Activated T-cell treated with anti-CD3 and anti-CD28 coated beads, Interleukin-2, amount 50 U/mL, for 24 hours (primary cell): ENCODE measurements at regions not wholly inside any gene's neighbourhood (a gene's known extent, or its start where the extent isn't known, plus 50 kb on each side); places are given as distances from the start of the nearest gene placed in this dataset.
"Not testable (repeated sequence)": the region's sequence is repeated elsewhere in the genome, so short reads cannot be mapped to it uniquely, and the experiment has no call there.

ENCODE experiments used
- DNase-seq: peaks from one replicate; pipeline ENCODE4 v3.0.0-alpha.2; 2020
- H3K27ac Mint-ChIP-seq: 2 replicates; pipeline ENCODE4 v1.8.0; 2020; ENCODE audit warnings: mild to moderate bottlenecking, mixed read lengths
- H3K27me3 Mint-ChIP-seq: 2 replicates; pipeline ENCODE4 v1.8.0; 2020; ENCODE audit warnings: mixed read lengths
- H3K36me3 Mint-ChIP-seq: 2 replicates; pipeline ENCODE4 v1.8.0; 2020; ENCODE audit warnings: low read depth, mixed read lengths
- H3K4me1 Mint-ChIP-seq: 2 replicates; pipeline ENCODE4 v1.8.0; 2020; ENCODE audit warnings: low read depth, mixed read lengths
- H3K4me3 Mint-ChIP-seq: 2 replicates; pipeline ENCODE4 v1.8.0; 2020; ENCODE audit warnings: mild to moderate bottlenecking, moderate library complexity, mixed read lengths
- H3K9me3 Mint-ChIP-seq: 2 replicates; pipeline ENCODE4 v1.8.0; 2020; ENCODE audit warnings: mixed read lengths

- Mint-ChIP-seq H3K36me3 (no peaks in the 10 kb centered on the region), H3K9me3 (peaks cover 7% of the 10 kb centered on the region), H3K27ac (no peak overlapping the region), H3K4me1 (no peaks in the 10 kb centered on the region), H3K4me3 (no peak overlapping the region), H3K27me3 (no peaks in the 10 kb centered on the region)
- DNase-seq = no peak
Observed at GRCh38 chr3:95341314-95341713, 1278.5 kb downstream of the NSUN3 start.

DNA sequence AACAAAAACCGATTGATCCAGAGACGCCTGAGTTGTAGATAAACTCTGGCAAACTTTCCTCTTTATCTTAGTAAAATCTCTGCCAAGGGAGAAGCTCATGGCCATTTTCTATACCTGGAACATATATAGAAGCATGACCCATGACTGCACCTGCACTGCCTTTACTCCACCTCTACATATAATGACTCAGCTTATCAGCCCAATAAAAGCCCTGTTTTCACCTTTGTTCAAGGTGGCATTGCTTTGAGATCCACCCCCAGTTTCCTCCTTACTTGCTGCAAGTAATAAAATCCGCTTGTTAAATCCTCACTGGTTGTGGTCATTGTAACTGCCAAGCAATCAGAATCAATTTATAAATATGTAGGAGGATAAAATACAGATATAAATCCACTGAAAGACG lies 1280.4 kb downstream of the NSUN3 start:
- Mint-ChIP-seq H3K27ac (no peak overlapping the region), H3K4me1 (no peaks in the 10 kb centered on the region), H3K9me3 (peaks cover 7% of the 10 kb centered on the region), H3K36me3 (no peaks in the 10 kb centered on the region), H3K4me3 (no peak overlapping the region), H3K27me3 (no peaks in the 10 kb centered on the region)
- no peak for DNase-seq

GRCh38 chr3:95343767-95344166 lies 1280.9 kb downstream of the NSUN3 start:
- Mint-ChIP-seq H3K27me3 (no peaks in the 10 kb centered on the region), H3K4me3 (no peak overlapping the region), H3K27ac (no peak overlapping the region), H3K9me3 (peaks cover 7% of the 10 kb centered on the region), H3K36me3 (no peaks in the 10 kb centered on the region), H3K4me1 (no peaks in the 10 kb centered on the region)
- DNase-seq = no peak

DNA sequence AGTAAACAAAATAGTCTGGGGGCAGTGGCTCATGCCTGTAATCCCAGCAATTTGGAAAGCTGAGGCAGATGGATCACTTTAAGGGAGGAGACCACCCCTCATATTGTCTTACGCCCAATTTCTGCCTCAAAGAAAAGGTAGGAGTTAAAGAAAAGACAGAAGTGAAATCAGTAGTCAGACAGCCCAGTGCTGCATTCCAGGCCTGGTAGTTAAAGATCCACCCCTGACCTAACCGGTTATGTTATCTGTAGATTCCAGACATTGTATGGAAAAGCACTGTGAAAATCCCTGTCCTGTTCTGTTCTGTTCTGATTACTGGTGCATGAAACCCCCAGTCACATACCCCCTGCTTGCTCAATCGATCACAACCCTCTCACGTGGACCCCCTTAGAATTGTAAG lies 1285.1 kb downstream of the NSUN3 start:
- not testable (repeated sequence) for H3K4me3 Mint-ChIP-seq, H3K27me3 Mint-ChIP-seq, DNase-seq, H3K9me3 Mint-ChIP-seq, H3K4me1 Mint-ChIP-seq, H3K27ac Mint-ChIP-seq, H3K36me3 Mint-ChIP-seq

DNA sequence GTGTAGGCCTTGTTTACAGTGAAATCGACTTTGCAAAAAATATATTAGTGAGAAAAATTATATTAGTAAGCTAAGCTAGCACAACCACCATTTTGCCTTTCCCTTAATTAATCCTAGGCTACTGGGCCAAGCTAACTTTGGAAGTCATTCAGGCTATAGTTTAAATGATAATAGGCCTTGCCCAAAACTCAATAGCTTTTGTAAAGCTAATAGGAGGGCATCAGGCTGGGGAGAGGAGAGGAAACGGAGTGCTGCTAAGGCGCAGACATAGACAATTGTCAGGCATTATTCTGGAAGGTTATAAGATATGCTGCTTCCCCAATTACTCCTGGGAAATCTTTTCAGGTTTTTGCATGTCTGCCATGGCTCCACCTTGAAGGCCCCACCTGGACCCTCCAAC lies 1286.0 kb downstream of the NSUN3 start:
- Mint-ChIP-seq H3K36me3 (no peaks in the 10 kb centered on the region), H3K27ac (no peak overlapping the region), H3K4me1 (no peaks in the 10 kb centered on the region), H3K27me3 (no peaks in the 10 kb centered on the region), H3K4me3 (no peak overlapping the region), H3K9me3 (no peaks in the 10 kb centered on the region)
- no peak for DNase-seq

GRCh38 chr3:95350049-95350448 lies 1287.2 kb downstream of the NSUN3 start:
- no peaks in the 10 kb centered on the region for H3K27me3 Mint-ChIP-seq
- H3K36me3 Mint-ChIP-seq = no peaks in the 10 kb centered on the region
- H3K9me3 Mint-ChIP-seq = no peaks in the 10 kb centered on the region
- no peak overlapping the region for H3K27ac Mint-ChIP-seq
- H3K4me1 Mint-ChIP-seq = no peaks in the 10 kb centered on the region
- H3K4me3 Mint-ChIP-seq = no peak overlapping the region
- DNase-seq = no peak

- Mint-ChIP-seq H3K36me3 (no peaks in the 10 kb centered on the region), H3K4me1 (no peaks in the 10 kb centered on the region), H3K27ac (no peak overlapping the region), H3K27me3 (no peaks in the 10 kb centered on the region), H3K9me3 (no peaks in the 10 kb centered on the region), H3K4me3 (no peak overlapping the region)
- DNase-seq = no peak
Observed at GRCh38 chr3:95351158-95351557, 1288.3 kb downstream of the NSUN3 start.

DNA sequence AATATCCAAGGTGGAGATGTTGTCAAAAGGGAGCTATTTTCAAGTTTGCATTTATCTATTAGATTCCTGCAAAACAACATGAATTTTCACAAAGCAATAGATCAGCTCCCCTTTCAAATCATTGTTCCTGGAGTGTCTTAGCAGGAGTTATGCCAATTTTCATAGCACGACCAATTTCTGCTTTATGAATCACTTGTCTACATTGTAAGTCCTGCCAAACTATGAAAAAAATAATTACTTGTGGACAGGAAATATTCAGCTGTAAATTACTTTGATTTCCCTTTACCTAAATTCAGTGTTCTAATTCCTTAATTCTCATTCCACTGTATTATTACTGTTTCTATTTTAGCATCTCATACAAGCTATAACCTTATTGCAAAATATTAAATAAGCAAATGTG lies 1289.6 kb downstream of the NSUN3 start:
- no peak for DNase-seq
- Mint-ChIP-seq H3K4me3 (no peak overlapping the region), H3K9me3 (no peaks in the 10 kb centered on the region), H3K27ac (no peak overlapping the region), H3K36me3 (no peaks in the 10 kb centered on the region), H3K27me3 (no peaks in the 10 kb centered on the region), H3K4me1 (no peaks in the 10 kb centered on the region)

DNA sequence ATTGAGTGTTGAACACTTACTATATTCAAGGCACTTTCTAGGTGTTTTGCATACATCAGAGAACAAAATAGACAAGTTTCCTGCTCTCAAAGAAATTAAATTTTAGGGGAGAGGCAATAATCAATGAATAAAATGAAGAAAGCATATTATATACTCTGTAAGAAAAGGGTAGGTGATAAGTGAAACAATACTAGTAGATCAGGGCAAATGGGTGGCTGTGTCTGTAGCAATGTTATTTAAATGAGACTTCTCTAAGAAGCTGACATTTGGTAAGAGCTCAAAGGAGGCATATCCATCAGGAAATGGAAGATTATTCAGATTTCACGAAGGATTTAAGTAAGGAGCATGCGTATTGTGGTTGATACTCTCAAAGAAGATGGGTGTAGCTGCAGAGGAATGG lies 1291.6 kb downstream of the NSUN3 start:
- H3K9me3 Mint-ChIP-seq = peaks cover 3% of the 10 kb centered on the region
- no peaks in the 10 kb centered on the region for H3K36me3 Mint-ChIP-seq
- no peaks in the 10 kb centered on the region for H3K27me3 Mint-ChIP-seq
- no peak overlapping the region for H3K27ac Mint-ChIP-seq
- DNase-seq = no peak
- H3K4me1 Mint-ChIP-seq = no peaks in the 10 kb centered on the region
- no peak overlapping the region for H3K4me3 Mint-ChIP-seq

DNA sequence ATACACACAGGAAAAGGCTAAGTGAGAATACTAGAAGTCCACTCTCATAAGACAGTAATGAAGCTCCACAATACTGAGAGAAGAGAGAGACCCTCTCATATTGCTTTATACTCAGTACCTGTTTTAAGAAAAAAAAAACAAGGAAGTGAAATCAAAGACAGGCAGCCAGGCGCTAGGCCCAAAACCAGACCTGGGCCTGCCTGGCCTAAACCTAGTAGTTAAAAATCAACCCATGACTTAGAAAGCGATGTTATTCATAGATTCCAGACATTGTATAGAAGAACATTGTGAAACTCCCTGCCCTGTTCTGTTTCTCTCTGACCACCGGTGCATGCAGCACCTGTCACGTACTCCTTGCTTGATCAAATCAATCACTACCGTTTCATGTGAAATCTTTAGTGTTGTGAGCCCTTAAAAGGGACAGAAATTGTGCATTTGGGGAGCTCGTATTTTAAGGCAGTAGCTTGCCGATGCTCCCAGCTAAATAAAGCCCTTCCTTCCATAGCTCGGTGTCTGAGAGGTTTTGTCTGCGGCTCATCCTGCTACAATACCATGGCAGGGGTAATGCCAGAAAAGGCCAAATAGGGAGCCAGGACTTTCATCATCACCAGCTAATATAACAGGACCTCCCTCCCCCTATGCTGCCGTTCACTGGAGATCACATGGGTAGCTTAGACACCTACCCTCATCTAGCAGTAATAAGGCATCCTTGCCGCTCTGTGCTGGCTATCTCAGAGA lies 1294.1 kb downstream of the NSUN3 start:
- H3K27ac Mint-ChIP-seq = no peak overlapping the region
- H3K4me3 Mint-ChIP-seq = no peak overlapping the region
- DNase-seq = no peak
- H3K4me1 Mint-ChIP-seq = no peaks in the 10 kb centered on the region
- no peaks in the 10 kb centered on the region for H3K27me3 Mint-ChIP-seq
- no peaks in the 10 kb centered on the region for H3K36me3 Mint-ChIP-seq
- peaks cover 3% of the 10 kb centered on the region for H3K9me3 Mint-ChIP-seq

- no peaks in the 10 kb centered on the region for H3K36me3 Mint-ChIP-seq
- DNase-seq = no peak
- no peaks in the 10 kb centered on the region for H3K27me3 Mint-ChIP-seq
- no peak overlapping the region for H3K4me3 Mint-ChIP-seq
- H3K27ac Mint-ChIP-seq = no peak overlapping the region
- peaks cover 11% of the 10 kb centered on the region for H3K9me3 Mint-ChIP-seq
- H3K4me1 Mint-ChIP-seq = no peaks in the 10 kb centered on the region
Observed at GRCh38 chr3:95387242-95388021, 1324.6 kb downstream of the NSUN3 start.

DNA sequence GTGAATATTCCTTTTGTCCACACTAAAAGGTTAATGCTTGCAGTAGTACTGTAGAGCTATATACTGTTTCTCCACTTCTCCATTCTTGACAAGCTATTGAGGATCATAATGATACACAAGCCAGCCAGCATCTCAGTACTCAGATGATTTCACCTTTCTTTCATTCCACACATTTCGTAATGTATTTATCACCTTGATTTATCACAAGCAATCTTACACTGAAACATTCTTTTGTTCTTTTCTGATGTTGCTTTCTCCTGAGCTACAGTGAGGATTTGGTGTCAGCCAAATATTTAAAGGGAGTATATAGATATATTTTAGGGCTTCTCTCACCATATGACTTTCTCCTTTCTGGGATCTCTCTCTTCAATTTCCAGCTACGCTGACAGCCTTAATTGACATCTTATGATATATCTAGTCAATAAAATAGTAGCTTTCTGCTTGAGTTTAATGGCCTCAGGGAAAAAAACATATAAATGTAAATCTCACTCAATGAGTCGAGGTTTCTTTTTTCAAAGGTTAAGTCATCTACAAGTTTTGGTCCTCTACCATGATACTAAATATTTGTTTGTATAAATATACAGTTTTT lies 1327.0 kb downstream of the NSUN3 start:
- DNase-seq = no peak
- Mint-ChIP-seq H3K36me3 (no peaks in the 10 kb centered on the region), H3K4me3 (no peak overlapping the region), H3K4me1 (no peaks in the 10 kb centered on the region), H3K27ac (no peak overlapping the region), H3K27me3 (no peaks in the 10 kb centered on the region), H3K9me3 (peaks cover 11% of the 10 kb centered on the region)

GRCh38 chr3:95394286-95394685 lies 1331.4 kb downstream of the NSUN3 start:
- no peaks in the 10 kb centered on the region for H3K4me1 Mint-ChIP-seq
- no peak overlapping the region for H3K27ac Mint-ChIP-seq
- H3K36me3 Mint-ChIP-seq = no peaks in the 10 kb centered on the region
- H3K4me3 Mint-ChIP-seq = no peak overlapping the region
- DNase-seq = no peak
- H3K27me3 Mint-ChIP-seq = no peaks in the 10 kb centered on the region
- peaks cover 7% of the 10 kb centered on the region for H3K9me3 Mint-ChIP-seq

DNA sequence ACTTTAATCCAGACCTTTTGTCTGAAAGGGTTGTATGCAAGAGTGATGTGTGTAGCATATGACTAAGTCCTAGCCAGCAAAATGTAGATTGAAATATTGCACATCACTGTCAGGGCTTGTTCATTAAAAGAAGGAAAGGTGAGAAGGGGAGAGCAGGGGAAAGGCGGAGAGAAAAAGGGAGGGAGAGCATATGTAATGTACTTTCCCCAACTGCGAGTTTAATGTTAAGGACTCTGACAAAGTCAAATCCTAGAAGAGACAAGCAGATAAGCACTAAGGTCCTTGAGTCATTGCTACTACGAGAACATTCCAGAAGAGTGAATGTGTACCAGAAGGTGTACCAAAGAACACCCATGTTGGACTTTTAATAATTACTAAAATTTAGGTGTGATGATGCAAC lies 1336.7 kb downstream of the NSUN3 start:
- DNase-seq = no peak

DNA sequence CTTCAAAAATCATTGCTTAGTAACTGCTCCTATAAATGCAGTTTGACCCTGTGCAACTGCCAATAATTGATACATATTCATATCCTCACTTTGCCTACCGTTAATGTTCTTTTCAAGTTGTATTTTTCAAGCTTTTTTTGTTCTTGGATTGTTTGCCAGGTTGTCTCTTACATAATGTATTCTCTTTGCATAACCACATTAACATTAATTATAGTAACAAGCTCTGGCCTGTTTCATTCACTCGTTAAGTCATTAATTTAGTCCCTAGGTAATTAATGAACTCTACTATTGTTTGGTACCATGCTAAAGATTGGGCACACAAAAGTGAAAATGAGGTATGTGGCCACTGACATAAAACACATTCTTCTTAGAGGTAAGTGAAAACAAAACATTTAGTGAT lies 1338.8 kb downstream of the NSUN3 start:
- Mint-ChIP-seq H3K27me3 (no peaks in the 10 kb centered on the region), H3K4me1 (no peaks in the 10 kb centered on the region), H3K27ac (no peak overlapping the region), H3K4me3 (no peak overlapping the region), H3K9me3 (peaks cover 9% of the 10 kb centered on the region), H3K36me3 (no peaks in the 10 kb centered on the region)
- DNase-seq = no peak

More for the DNA sequence above, 1336.7 kb downstream of the NSUN3 start:
- Mint-ChIP-seq H3K27me3 (no peaks in the 10 kb centered on the region), H3K27ac (no peak overlapping the region), H3K4me1 (no peaks in the 10 kb centered on the region), H3K9me3 (peaks cover 9% of the 10 kb centered on the region), H3K4me3 (no peak overlapping the region), H3K36me3 (no peaks in the 10 kb centered on the region)
